Erythroblast (primary cell): ENCODE measurements at regions not wholly inside any gene's neighbourhood (a gene's known extent, or its start where the extent isn't known, plus 50 kb on each side); places are given as distances from the start of the nearest gene placed in this dataset.

Experiments
- GATA1 ChIP-seq: IDR thresholded peaks from 2 replicates; pipeline ENCODE4 v1.6.1; 2011; ENCODE audit warnings: low read depth, mild to moderate bottlenecking, control low read depth, low read length, moderate library complexity
- POLR2A ChIP-seq: IDR thresholded peaks from 2 replicates; pipeline ENCODE4 v1.6.1; 2011; ENCODE audit warnings: mild to moderate bottlenecking, low read length

GRCh38 chr7:12884033-12884432 lies 196.6 kb downstream of the ARL4A start:
- TF ChIP-seq POLR2A (no peak), GATA1 (no peak)
